ENCODE measurements at regions not wholly inside any gene's neighbourhood (a gene's known extent, or its start where the extent isn't known, plus 50 kb on each side); places are given as distances from the start of the nearest gene placed in this dataset.
"Not testable (repeated sequence)": the region's sequence is repeated elsewhere in the genome, so short reads cannot be mapped to it uniquely, and the experiment has no call there.

DNA sequence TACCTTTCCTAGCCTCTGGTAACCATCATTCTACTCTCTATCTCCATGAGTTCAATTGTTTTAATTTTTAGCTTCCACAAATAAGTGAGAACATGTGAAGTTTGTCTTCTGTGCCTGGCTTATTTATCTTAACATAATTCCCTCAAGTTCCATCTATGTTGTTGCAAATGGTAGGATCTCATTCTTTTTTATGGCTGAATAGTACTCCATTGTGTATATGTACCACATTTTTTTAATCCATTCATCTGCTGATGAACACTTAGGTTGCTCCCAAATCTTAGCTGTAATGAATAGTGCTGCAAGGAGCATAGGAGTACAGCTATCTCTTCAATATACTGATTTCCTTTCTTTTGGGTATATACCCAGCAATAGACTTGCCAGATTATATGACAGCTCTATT, 78.8 kb upstream of the CREB5 start:
- not testable (repeated sequence) for H3K4me3 Mint-ChIP-seq, H3K36me3 Mint-ChIP-seq, H3K27ac Mint-ChIP-seq, H3K27me3 Mint-ChIP-seq, H3K9me3 Mint-ChIP-seq
- peaks cover 30% of the 10 kb centered on the region for H3K4me1 Mint-ChIP-seq

DNA sequence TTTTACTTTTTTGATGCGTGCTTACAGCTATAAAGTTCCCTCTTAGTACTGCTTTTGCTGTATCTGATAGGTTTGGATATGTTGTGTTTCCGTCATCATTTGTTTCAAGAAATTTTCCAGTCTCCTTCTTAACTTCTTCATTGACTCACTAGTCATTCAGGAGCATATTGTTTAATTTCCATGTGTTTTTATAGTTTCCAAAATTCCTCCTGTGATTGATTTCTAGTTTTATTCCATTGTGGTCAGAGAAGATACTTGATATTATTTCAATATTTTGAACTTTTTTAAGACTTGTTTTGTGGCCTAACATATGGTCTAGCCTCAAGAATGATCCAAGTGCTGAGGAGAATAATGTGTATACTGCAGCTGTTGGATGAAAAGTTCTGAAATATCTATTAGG, 75.5 kb upstream of the CREB5 start:
- H3K27me3 Mint-ChIP-seq, result no peaks in the 10 kb centered on the region
- no peak overlapping the region for H3K4me3 Mint-ChIP-seq
- H3K4me1 Mint-ChIP-seq, result no peaks in the 10 kb centered on the region
- H3K27ac Mint-ChIP-seq, result no peak overlapping the region
- H3K9me3 Mint-ChIP-seq, result peaks cover 5% of the 10 kb centered on the region
- H3K36me3 Mint-ChIP-seq, result no peaks in the 10 kb centered on the region

DNA sequence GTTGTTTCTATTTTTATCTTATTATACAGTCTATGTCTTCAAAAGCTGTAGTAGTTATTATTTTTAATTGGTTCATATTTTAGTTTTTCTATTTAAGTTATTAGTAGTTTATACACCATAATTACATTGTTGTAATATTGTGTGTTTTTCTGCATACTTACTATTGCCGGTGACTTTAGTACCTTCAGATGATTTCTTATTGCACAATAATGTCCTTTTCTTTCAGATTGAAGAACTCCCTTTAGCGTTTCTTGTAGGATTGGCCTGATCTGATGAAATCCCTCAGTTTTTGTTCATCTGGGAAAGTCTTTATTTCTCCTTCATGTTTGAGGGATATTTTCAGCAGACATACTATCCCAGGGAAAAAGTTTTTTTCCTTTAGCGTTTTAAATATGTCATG, 74.3 kb upstream of the CREB5 start:
- H3K27ac Mint-ChIP-seq, result no peak overlapping the region
- no peaks in the 10 kb centered on the region for H3K36me3 Mint-ChIP-seq
- H3K4me1 Mint-ChIP-seq, result no peaks in the 10 kb centered on the region
- H3K27me3 Mint-ChIP-seq, result no peaks in the 10 kb centered on the region
- peaks cover 5% of the 10 kb centered on the region for H3K9me3 Mint-ChIP-seq
- no peak overlapping the region for H3K4me3 Mint-ChIP-seq

DNA sequence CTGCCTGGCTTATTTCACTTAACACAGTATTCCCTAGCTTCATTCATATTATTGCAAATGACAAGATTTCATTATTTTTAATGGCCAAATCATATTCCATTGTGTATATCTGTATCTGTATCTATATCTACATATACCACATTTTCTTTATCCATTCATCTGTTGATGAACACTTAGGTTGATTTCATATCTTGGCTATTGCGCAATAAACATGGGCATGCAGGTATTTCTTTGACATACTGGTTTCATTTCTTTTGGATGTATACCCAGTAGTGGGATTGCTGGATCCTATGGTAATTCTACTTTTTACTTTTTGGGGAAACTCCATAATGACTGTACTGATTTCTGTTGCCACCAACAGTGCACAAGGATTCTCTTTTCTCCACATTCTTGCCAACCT, 68.9 kb upstream of the CREB5 start:
- Mint-ChIP-seq H3K36me3 (no peaks in the 10 kb centered on the region), H3K9me3 (no peaks in the 10 kb centered on the region), H3K4me1 (no peaks in the 10 kb centered on the region), H3K27ac (no peak overlapping the region), H3K27me3 (no peaks in the 10 kb centered on the region), H3K4me3 (no peak overlapping the region)

DNA sequence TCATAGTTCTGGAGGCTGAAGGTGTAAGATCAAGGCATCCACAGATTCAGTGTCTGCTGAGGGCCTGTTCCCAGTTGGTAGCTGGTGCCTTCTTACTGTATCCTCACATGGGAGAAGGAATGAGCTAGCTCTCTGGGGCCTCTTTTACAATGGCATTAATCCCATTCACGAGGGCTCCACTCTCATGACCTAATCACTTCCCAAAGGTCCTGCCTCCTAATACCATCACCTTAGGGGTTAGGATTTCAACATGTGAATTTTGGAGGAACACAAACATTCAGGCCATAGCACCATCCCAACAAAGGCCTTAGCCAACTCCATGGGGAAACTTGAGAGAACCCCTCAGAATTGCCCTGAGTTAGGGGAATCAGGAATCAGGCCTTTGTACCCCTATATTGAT, 66.1 kb upstream of the CREB5 start:
- Mint-ChIP-seq H3K27ac (no peak overlapping the region), H3K4me1 (no peaks in the 10 kb centered on the region), H3K9me3 (no peaks in the 10 kb centered on the region), H3K36me3 (no peaks in the 10 kb centered on the region), H3K4me3 (no peak overlapping the region), H3K27me3 (no peaks in the 10 kb centered on the region)

DNA sequence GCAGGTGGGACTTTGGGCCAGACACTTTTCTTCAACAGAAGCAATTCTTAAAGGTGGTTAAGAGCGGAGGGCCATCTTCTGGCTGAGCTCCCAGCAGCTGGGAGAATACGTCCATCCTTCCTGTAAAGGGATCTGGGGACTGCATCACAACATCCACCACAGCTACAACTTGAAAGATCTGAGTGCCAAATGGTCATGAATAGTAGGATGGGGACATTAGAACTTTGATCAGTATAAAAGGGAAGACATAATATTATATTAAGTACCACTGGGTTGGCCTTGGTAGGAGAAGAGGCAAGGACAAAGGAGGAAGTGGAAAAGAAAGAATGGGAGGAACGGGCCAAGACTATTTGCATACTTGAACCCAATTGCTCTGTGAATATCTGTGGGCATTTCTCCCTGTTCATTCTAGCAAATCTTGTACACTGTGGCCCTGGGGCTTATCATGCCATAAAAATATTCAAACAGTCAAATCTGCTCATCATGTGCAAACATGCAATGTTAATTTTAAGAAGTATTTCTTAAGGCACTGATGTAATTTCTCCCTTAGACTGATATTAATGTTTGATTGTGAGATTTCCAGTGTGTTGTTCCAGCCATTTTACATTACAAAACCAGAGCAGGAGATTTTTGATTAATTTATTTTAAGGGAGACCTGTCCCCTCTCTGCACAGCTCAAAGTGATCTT, 65.5 kb upstream of the CREB5 start:
- Mint-ChIP-seq H3K27me3 (no peaks in the 10 kb centered on the region), H3K4me1 (no peaks in the 10 kb centered on the region), H3K27ac (no peak overlapping the region), H3K36me3 (no peaks in the 10 kb centered on the region), H3K4me3 (no peak overlapping the region), H3K9me3 (no peaks in the 10 kb centered on the region)

DNA sequence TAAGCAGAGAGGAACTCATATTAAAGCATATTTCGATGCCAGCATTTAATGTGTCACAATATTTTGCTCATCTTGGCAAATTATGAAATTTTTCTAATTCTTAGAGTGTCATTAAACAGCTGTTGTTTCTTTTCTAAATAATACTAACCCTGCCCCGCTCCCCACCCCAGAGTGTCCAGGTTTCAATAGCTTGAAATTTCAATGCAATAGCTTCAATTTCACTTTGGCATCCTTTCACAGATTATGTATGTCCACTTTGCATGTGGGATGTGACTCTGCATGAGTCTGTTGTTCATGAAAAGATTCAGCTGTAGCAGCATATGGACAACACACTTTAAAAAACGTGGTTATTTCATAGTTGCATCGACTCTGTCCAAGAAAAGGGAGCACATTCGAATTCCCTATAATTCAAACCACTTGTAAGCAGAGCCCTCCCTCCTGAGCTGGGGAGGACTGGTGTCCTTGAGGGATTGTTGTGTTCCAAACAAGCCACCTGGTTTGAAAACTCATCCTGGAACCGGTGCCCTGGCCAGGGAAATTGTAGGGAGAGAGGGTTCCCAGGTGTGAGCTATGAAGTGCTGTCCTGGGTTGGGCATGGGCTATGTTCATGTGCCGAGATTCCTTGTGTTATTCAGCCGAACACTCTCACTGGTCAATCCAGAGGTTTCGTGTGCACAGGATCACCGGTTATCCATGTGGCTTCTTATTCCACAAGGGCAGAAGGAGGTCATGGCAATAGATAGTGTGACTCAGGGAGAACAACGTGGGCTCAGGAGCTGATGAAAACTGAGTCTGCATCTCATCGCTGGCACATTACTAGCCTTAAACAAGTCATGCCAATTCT, 64.6 kb upstream of the CREB5 start:
- Mint-ChIP-seq H3K36me3 (no peaks in the 10 kb centered on the region), H3K4me3 (no peak overlapping the region), H3K4me1 (no peaks in the 10 kb centered on the region), H3K27me3 (no peaks in the 10 kb centered on the region), H3K27ac (no peak overlapping the region), H3K9me3 (no peaks in the 10 kb centered on the region)

DNA sequence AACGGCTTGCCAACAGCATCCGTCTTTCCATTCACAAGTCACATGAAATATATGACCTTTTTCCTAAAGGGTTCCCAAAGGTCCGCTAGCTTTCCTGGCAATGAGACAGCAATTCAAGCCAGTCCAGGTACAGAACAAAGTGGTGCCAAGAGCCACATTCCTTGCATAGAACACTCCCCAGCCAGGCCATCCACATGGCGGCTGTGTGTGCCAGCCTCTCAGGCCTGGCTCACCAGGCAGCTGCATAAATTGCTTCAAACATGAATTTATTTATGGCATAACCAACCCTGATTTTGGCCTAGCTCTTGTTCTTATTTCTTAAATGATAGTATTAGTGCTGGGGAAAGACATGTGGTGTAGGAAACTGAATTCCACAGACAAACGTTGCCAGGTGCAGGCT, 63.7 kb upstream of the CREB5 start:
- no peak overlapping the region for H3K4me3 Mint-ChIP-seq
- no peaks in the 10 kb centered on the region for H3K36me3 Mint-ChIP-seq
- no peak overlapping the region for H3K27ac Mint-ChIP-seq
- H3K27me3 Mint-ChIP-seq, result no peaks in the 10 kb centered on the region
- no peaks in the 10 kb centered on the region for H3K9me3 Mint-ChIP-seq
- no peaks in the 10 kb centered on the region for H3K4me1 Mint-ChIP-seq

DNA sequence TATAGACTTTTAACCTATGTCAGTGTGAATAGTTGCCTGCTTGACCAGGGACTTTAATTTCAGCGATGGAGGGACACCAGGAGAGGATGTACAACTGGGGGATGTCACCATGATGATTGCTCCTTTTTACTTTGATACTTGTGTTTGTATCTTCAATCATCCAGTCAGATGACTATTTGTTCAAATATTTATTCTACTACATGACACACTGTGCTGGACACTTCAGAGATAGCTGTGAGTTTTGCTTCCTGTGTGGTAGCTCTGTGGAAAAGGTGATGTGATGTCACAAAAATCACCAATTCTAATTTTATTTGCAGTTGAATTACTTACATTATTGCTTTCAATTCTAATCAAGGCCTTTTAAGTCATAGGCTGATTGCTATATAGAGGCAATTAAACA, 62.7 kb upstream of the CREB5 start:
- Mint-ChIP-seq H3K27me3 (no peaks in the 10 kb centered on the region), H3K9me3 (no peaks in the 10 kb centered on the region), H3K27ac (no peak overlapping the region), H3K36me3 (no peaks in the 10 kb centered on the region), H3K4me1 (no peaks in the 10 kb centered on the region), H3K4me3 (no peak overlapping the region)

DNA sequence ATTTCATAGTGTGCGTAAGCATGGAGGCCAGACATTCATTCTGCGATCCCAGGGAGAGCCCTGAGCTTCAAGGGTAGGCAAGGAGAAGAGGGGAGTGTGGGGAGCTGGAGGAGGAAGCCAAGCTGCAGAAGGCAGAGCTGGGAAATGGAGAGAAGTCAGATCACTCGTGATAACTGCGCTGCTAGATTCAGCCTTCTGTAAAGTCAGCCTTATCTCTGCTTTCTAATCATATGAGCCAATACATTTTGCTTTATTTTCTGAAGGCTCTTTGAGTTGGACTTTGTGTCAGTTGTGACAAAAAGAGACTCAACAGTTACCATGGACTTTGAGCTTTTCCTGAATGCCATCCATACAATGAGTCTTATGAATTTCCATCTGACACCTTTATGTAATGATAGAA, 61.7 kb upstream of the CREB5 start:
- Mint-ChIP-seq H3K9me3 (no peaks in the 10 kb centered on the region), H3K27ac (no peak overlapping the region)

DNA sequence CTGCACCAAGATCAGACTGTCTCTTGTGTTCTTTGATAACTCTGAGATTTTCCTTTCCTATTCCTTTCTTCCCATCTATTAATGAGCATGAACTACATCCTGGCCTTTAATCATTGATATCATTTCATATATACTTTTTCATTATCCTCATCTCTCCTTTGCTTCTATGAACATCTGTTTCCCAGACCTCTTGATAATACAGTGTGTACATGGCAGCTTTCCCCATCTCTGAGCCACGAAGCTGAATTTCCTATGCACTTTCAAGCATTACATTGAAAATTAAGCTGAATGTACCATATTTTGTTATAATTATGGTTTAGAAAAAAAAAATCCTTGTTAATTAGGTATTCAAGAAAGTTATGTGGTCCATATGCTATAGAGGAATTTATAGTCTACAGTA, 60.9 kb upstream of the CREB5 start:
- Mint-ChIP-seq H3K36me3 (no peaks in the 10 kb centered on the region), H3K27ac (no peak overlapping the region), H3K4me3 (no peak overlapping the region), H3K9me3 (no peaks in the 10 kb centered on the region), H3K4me1 (no peaks in the 10 kb centered on the region), H3K27me3 (no peaks in the 10 kb centered on the region)

More for the DNA sequence above, 61.7 kb upstream of the CREB5 start:
- no peaks in the 10 kb centered on the region for H3K27me3 Mint-ChIP-seq
- no peaks in the 10 kb centered on the region for H3K36me3 Mint-ChIP-seq
- no peak overlapping the region for H3K4me3 Mint-ChIP-seq
- H3K4me1 Mint-ChIP-seq, result no peaks in the 10 kb centered on the region

DNA sequence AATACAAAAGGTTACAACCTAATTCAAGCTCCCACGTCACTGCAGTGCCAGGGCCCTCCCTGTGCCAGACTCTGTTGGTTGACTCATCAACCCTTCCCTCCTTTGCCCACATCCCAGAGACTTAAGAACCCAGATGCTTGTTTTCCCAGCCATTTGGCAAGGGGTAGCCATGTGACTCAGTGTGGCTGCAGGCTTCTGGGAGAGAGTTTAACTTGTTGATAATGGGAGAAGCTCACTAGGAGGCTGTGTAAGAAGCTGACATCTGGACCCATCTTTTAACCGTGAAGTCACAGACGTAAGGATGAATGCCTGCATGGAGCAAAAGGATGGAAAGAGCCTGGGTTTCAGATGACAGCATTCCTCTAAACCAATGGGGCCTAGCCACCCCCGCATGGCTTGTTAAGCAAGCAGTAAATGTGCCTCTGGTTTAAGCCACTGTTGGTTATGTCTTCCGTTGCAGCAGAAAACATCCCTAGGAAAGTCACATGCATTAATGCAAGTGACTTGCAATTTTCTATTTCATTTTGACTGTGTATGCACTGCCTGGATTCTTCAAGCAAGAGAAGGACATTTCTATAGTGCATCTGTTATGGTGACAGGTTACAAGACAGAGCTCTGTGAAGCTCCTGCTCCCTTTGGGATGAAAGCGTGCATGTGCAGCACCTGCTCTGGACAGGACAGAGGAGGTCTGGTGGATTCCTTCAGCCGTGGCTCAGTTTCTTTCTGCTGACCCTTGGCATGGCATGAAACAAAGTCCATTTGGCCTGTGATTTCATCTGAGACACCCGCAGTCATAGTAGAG, 57.5 kb upstream of the CREB5 start:
- Mint-ChIP-seq H3K9me3 (no peaks in the 10 kb centered on the region), H3K27me3 (peaks cover 1% of the 10 kb centered on the region), H3K4me1 (no peaks in the 10 kb centered on the region), H3K27ac (no peak overlapping the region), H3K4me3 (no peak overlapping the region), H3K36me3 (no peaks in the 10 kb centered on the region)

DNA sequence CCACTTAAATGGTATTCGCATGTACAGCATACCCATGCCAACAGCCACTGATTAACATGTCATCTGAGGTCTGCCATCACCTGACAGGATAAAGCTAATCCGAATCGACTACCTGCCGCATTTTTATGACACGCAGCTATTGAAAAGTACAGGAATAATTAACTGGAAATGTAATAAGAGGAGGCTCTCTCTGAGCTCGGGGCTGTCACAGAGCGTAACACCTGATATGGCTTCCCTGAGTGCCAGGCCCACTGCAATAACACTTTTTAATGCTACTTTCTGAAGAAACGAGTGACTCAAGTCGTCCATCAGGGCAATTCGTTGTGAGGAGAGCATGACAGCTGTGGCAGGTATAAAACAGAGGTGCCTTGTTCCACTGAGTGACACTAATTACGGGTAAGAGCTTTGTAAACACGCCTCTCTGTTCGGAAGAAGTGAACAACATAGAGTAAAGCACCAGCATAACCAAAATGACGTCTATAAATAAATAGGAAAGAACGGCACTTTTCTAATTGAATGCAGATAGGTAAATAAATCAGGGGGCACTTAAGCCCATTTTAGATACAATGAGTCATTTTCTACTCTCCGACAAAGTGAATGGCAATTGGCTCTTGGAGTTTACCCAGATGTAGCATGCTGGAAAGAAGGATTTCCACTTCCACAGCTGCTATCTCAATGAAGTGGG, 56.5 kb upstream of the CREB5 start:
- Mint-ChIP-seq H3K4me3 (no peak overlapping the region), H3K27ac (no peak overlapping the region), H3K9me3 (no peaks in the 10 kb centered on the region), H3K27me3 (peaks cover 1% of the 10 kb centered on the region), H3K4me1 (no peaks in the 10 kb centered on the region), H3K36me3 (no peaks in the 10 kb centered on the region)

DNA sequence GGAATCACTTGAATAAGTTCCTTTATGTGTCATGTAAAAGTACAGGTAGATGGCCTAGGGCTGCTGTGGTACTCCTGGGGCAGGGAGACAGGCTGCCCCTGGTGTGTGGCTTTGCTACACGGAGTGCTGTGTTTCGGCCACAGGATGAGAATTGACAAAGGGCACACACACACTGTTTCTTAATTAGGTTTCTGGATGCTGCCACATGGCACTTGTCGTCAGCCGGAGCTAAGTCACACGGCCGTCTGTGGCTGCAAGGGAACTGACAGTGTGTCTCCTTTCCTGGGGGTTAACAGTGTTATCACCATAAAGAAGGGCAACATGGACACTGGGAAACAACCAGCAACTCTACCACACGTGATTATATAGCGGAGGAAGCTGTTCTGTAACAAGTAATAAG, 55.7 kb upstream of the CREB5 start:
- peaks cover 1% of the 10 kb centered on the region for H3K27me3 Mint-ChIP-seq
- H3K36me3 Mint-ChIP-seq, result no peaks in the 10 kb centered on the region
- no peak overlapping the region for H3K27ac Mint-ChIP-seq
- H3K4me3 Mint-ChIP-seq, result no peak overlapping the region
- no peaks in the 10 kb centered on the region for H3K9me3 Mint-ChIP-seq
- peaks cover under 1% of the 10 kb centered on the region for H3K4me1 Mint-ChIP-seq

DNA sequence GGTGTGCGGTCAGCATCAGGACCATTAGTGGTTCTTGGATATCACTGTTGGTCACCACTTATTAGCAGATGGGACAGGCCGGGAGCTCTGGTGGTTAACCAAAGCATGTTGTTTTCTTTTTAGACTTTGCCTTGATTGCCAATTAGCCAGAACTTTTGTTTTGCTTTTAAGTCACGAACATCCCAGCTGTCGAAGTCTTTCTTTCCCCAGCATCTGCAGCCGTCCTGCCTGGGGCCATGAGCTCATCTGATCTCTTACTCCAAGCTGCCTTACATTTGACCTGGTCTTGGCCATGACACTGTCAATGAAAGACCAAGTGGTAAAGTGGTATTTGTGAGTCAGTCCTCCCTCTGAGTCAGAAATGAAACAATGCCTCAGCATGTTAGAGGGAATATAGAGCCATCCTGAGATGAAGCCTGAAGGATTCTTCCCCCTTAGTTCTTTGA, 53.9 kb upstream of the CREB5 start:
- Mint-ChIP-seq H3K9me3 (no peaks in the 10 kb centered on the region), H3K27ac (no peak overlapping the region), H3K36me3 (no peaks in the 10 kb centered on the region), H3K27me3 (peaks cover 1% of the 10 kb centered on the region), H3K4me1 (peaks cover 9% of the 10 kb centered on the region), H3K4me3 (no peak overlapping the region)
